CD14-positive monocyte (primary cell): ENCODE measurements at regions not wholly inside any gene's neighbourhood (a gene's known extent, or its start where the extent isn't known, plus 50 kb on each side); places are given as distances from the start of the nearest gene placed in this dataset.

Source experiments
- DNase-seq, 3 donors: peaks; one replicate each; pipeline ENCODE4 v3.0.0-alpha.2; 2011 to 2022
- H2AFZ ChIP-seq: 2 replicates; pipeline ENCODE4 v1.6.0; 2012; ENCODE audit warnings: mild to moderate bottlenecking, low read depth, low read length, inconsistent platforms; ENCODE audit not compliant: insufficient read depth, poor library complexity, severe bottlenecking
- H3K27ac ChIP-seq, 2 donors: 1 replicate in 1 of 2; 2 replicates in 1 of 2; pipeline ENCODE4 v1.5.1; 2012 to 2013; ENCODE audit warnings: low read length in 2 of 2, control low read depth in 1 of 2, inconsistent platforms in 1 of 2, low read depth in 1 of 2, mild to moderate bottlenecking in 1 of 2
- H3K27me3 ChIP-seq, 2 donors: one replicate each; pipeline versions ENCODE4 v1.6.0 to v1.6.1; 2011 to 2013; ENCODE audit warnings: low read length in 2 of 2; ENCODE audit not compliant: control insufficient read depth in 2 of 2, insufficient read depth in 2 of 2
- H3K36me3 ChIP-seq, 2 donors: replicated peaks in 1 of 2; 1 replicate in 1 of 2; 2 replicates in 1 of 2; pipeline versions ENCODE4 v1.5.1 to v1.6.1; 2012 to 2013; ENCODE audit warnings: low read length in 2 of 2, control low read depth in 1 of 2, inconsistent platforms in 1 of 2, mild to moderate bottlenecking in 1 of 2; ENCODE audit not compliant: insufficient read depth in 2 of 2, control insufficient read depth in 1 of 2
- H3K4me1 ChIP-seq, 2 donors: 1 replicate in 1 of 2; 2 replicates in 1 of 2; pipeline versions ENCODE4 v1.5.1 to v1.6.1; 2012 to 2013; ENCODE audit warnings: low read length in 2 of 2, control low read depth in 1 of 2, inconsistent platforms in 1 of 2, mild to moderate bottlenecking in 1 of 2, moderate library complexity in 1 of 2; ENCODE audit not compliant: insufficient read depth in 2 of 2, control insufficient read depth in 1 of 2
- H3K4me2 ChIP-seq: replicated peaks from 2 replicates; pipeline ENCODE3; 2012; ENCODE audit warnings: low read length, moderate library complexity, mild to moderate bottlenecking; ENCODE audit not compliant: poor library complexity, severe bottlenecking; ENCODE audit errors: extremely low read depth
- H3K4me3 ChIP-seq, 3 experiments: fragments of 200-600 bp in 1 of 3; sonication (generic) in 1 of 3; replicated peaks in 1 of 3; 1 replicate in 2 of 3; 2 replicates in 1 of 3; pipeline ENCODE4 v1.5.1; 2011 to 2013; ENCODE audit warnings: low read length in 3 of 3, mild to moderate bottlenecking in 3 of 3, control low read depth in 2 of 3, low read depth in 2 of 3, inconsistent platforms in 1 of 3, moderate library complexity in 1 of 3
- H3K79me2 ChIP-seq: 2 replicates; pipeline ENCODE4 v1.6.0; 2012; ENCODE audit warnings: mild to moderate bottlenecking, control low read depth, inconsistent platforms, low read length, moderate library complexity; ENCODE audit not compliant: insufficient read depth
- H3K9ac ChIP-seq: 2 replicates; pipeline ENCODE4 v1.6.0; 2017; ENCODE audit warnings: low read length, mild to moderate bottlenecking; ENCODE audit not compliant: insufficient read depth, poor library complexity, severe bottlenecking
- H3K9me3 ChIP-seq, 2 donors: replicated peaks in 1 of 2; 1 replicate in 1 of 2; 2 replicates in 1 of 2; pipeline versions ENCODE4 v1.5.1 to v1.6.1; 2012 to 2013; ENCODE audit warnings: low read length in 2 of 2, control low read depth in 1 of 2; ENCODE audit not compliant: control insufficient read depth in 1 of 2, insufficient read depth in 1 of 2
- H4K20me1 ChIP-seq: 2 replicates; pipeline ENCODE4 v1.6.0; 2012; ENCODE audit warnings: mild to moderate bottlenecking, low read length, control low read depth, moderate library complexity; ENCODE audit not compliant: insufficient read depth
- H3K27ac Mint-ChIP-seq, 7 donors: one replicate each; pipeline ENCODE4 v1.8.0; 2020; ENCODE audit warnings: mild to moderate bottlenecking in 7 of 7, mixed read lengths in 7 of 7, moderate library complexity in 6 of 7, inconsistent platforms in 2 of 7
- H3K27me3 Mint-ChIP-seq, 3 donors: one replicate each; pipeline ENCODE4 v1.8.0; 2021 to 2022; ENCODE audit warnings: low read depth in 3 of 3, mild to moderate bottlenecking in 3 of 3, mixed read lengths in 3 of 3, moderate library complexity in 3 of 3, inconsistent platforms in 1 of 3
- H3K36me3 Mint-ChIP-seq, 2 donors: one replicate each; pipeline ENCODE4 v1.8.0; 2020; ENCODE audit warnings: mixed read lengths in 2 of 2, inconsistent platforms in 1 of 2, mild to moderate bottlenecking in 1 of 2
- H3K4me1 Mint-ChIP-seq: one replicate; pipeline ENCODE4 v1.8.0; 2020; ENCODE audit warnings: mild to moderate bottlenecking, mixed read lengths
- H3K4me3 Mint-ChIP-seq, 2 donors: one replicate each; pipeline ENCODE4 v1.8.0; 2020; ENCODE audit warnings: mild to moderate bottlenecking in 2 of 2, mixed read lengths in 2 of 2, moderate library complexity in 1 of 2
- H3K9me3 Mint-ChIP-seq, 7 donors: one replicate each; pipeline ENCODE4 v1.8.0; 2020 to 2022; ENCODE audit warnings: mixed read lengths in 7 of 7, mild to moderate bottlenecking in 6 of 7, moderate library complexity in 6 of 7, inconsistent platforms in 2 of 7
- WGBS: methylation state at CpG from one replicate; pipeline ENCODE4 v1.1.5; 2013; ENCODE audit warnings: missing lambda C conversion rate; ENCODE audit not compliant: insufficient coverage; 5-methylcytosine and 5-hydroxymethylcytosine counted together
- intact Hi-C, 2 donors: fragments of 100-400 bp; cut with micrococcal nuclease; formaldehyde crosslinking; loops; one replicate each; pipeline versions ENCODE4 v1.15.0 to v1.15.1; 2023
- TF ChIP-seq, protein P1 (sequence below): fragments of 200-600 bp; IDR thresholded peaks from one replicate; pipeline ENCODE4 v1.8.0; 2022; ENCODE audit warnings: antibody characterized with exemption, mild to moderate bottlenecking

DNA sequence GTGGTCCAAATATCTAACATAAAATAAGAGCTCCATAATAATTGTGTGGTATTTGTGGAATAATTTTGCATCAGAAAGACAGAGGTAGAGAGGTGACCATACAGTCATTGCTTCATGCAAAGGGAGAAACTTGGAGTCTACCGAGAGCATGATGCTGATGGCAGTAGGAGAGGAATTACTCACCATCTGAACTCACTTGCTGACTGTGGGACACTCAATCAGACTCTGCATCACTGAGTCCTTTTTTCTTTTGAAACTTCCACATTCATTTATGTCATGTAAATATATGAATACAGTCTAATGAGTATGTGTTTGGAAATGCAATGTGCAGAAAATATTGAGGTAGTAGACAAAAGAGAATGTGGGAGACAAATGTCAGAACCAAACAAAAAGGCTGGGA is 933.8 kb downstream of the REEP3 start:
- TF ChIP-seq, protein P1, sequence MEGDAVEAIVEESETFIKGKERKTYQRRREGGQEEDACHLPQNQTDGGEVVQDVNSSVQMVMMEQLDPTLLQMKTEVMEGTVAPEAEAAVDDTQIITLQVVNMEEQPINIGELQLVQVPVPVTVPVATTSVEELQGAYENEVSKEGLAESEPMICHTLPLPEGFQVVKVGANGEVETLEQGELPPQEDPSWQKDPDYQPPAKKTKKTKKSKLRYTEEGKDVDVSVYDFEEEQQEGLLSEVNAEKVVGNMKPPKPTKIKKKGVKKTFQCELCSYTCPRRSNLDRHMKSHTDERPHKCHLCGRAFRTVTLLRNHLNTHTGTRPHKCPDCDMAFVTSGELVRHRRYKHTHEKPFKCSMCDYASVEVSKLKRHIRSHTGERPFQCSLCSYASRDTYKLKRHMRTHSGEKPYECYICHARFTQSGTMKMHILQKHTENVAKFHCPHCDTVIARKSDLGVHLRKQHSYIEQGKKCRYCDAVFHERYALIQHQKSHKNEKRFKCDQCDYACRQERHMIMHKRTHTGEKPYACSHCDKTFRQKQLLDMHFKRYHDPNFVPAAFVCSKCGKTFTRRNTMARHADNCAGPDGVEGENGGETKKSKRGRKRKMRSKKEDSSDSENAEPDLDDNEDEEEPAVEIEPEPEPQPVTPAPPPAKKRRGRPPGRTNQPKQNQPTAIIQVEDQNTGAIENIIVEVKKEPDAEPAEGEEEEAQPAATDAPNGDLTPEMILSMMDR = no peak
- Histone ChIP-seq H3K27me3 (no peaks in the 10 kb centered on the region), H3K27ac (no peak overlapping the region), H3K79me2 (no peaks in the 10 kb centered on the region), H3K4me2 (no peak overlapping the region), H3K9ac (no peak overlapping the region), H3K4me1 (no peaks in the 10 kb centered on the region), H4K20me1 (no peaks in the 10 kb centered on the region), H2AFZ (no peak overlapping the region), H3K4me3 (no peak overlapping the region), H3K9me3 (peaks cover 0 to 8% of the 10 kb centered on the region in 2 donors), H3K36me3 (no peaks in the 10 kb centered on the region)
- H3K27ac Mint-ChIP-seq = no peak overlapping the region
- DNase-seq = no peak
- no peaks in the 10 kb centered on the region for H3K36me3 Mint-ChIP-seq
- peaks cover 2 to 6% (median 5%) of the 10 kb centered on the region in 7 donors for H3K9me3 Mint-ChIP-seq
- H3K4me3 Mint-ChIP-seq = no peak overlapping the region
- H3K4me1 Mint-ChIP-seq = no peaks in the 10 kb centered on the region
- intact Hi-C loops = no loop called here
- peaks cover 0 to 3% (median 0%) of the 10 kb centered on the region in 3 donors for H3K27me3 Mint-ChIP-seq
- WGBS = no CpG with 5 or more reads among the region's 1 CpG

- Mint-ChIP-seq H3K4me1 (no peaks in the 10 kb centered on the region), H3K36me3 (no peaks in the 10 kb centered on the region), H3K4me3 (no peak overlapping the region), H3K27ac (no peak overlapping the region), H3K9me3 (peaks cover 0 to 9% (median 6%) of the 10 kb centered on the region in 7 donors), H3K27me3 (no peaks in the 10 kb centered on the region)
- DNase-seq = no peak
- Histone ChIP-seq H3K79me2 (no peaks in the 10 kb centered on the region), H3K4me3 (no peak overlapping the region), H3K4me1 (no peaks in the 10 kb centered on the region), H2AFZ (no peak overlapping the region), H3K27me3 (no peaks in the 10 kb centered on the region), H3K9ac (no peak overlapping the region), H3K36me3 (no peaks in the 10 kb centered on the region), H3K4me2 (no peak overlapping the region), H3K9me3 (peaks cover 4 to 11% of the 10 kb centered on the region in 2 donors), H4K20me1 (no peaks in the 10 kb centered on the region), H3K27ac (no peak overlapping the region)
- WGBS = no CpG with 5 or more reads among the region's 1 CpG
- intact Hi-C loops = no loop called here
- TF ChIP-seq, protein P1 = no peak
Measured at GRCh38 chr10:64458306-64458705, 937.1 kb downstream of the REEP3 start.
